Loucy (cell line): ENCODE measurements at regions not wholly inside any gene's neighbourhood (a gene's known extent, or its start where the extent isn't known, plus 50 kb on each side); places are given as distances from the start of the nearest gene placed in this dataset.

ENCODE experiments used
- H2AFZ ChIP-seq: fragments of 200-600 bp; sonication (generic); 2 replicates; pipeline ENCODE4 v1.6.0; 2016; ENCODE audit warnings: antibody characterized with exemption, mild to moderate bottlenecking, low read length, moderate library complexity
- H3F3A ChIP-seq: fragments of 200-600 bp; 2 replicates; pipeline ENCODE4 v1.6.0; 2016; ENCODE audit warnings: antibody characterized with exemption, low read depth, mild to moderate bottlenecking
- H3K27me3 ChIP-seq: fragments of 200-600 bp; sonication (generic); 2 replicates; pipeline ENCODE4 v1.6.1; 2014; ENCODE audit warnings: low read length, mild to moderate bottlenecking; ENCODE audit not compliant: insufficient read depth, poor library complexity, severe bottlenecking
- H3K36me3 ChIP-seq: fragments of 200-600 bp; sonication (generic); 2 replicates; pipeline ENCODE4 v1.6.1; 2016; ENCODE audit warnings: low read length; ENCODE audit not compliant: insufficient read depth
- H3K4me1 ChIP-seq: fragments of 200-600 bp; sonication (generic); 2 replicates; pipeline ENCODE4 v1.5.1; 2014; ENCODE audit warnings: low read length, mild to moderate bottlenecking; ENCODE audit not compliant: insufficient read depth, poor library complexity, severe bottlenecking
- H3K4me2 ChIP-seq: fragments of 200-600 bp; sonication (generic); 2 replicates; pipeline ENCODE4 v1.6.0; 2014; ENCODE audit warnings: antibody characterized with exemption, low read length, low read depth, mild to moderate bottlenecking; ENCODE audit not compliant: poor library complexity, severe bottlenecking
- H3K4me3 ChIP-seq: fragments of 200-600 bp; sonication (generic); 2 replicates; pipeline ENCODE4 v1.5.1; 2014; ENCODE audit warnings: low read length, mild to moderate bottlenecking, mixed read lengths; ENCODE audit not compliant: poor library complexity, severe bottlenecking
- H3K79me2 ChIP-seq: fragments of 200-600 bp; sonication (generic); 2 replicates; pipeline ENCODE4 v1.6.1; 2014; ENCODE audit warnings: low read length; ENCODE audit not compliant: insufficient read depth
- H3K9ac ChIP-seq: fragments of 200-600 bp; sonication (generic); 2 replicates; pipeline ENCODE4 v1.6.0; 2014; ENCODE audit warnings: mild to moderate bottlenecking, low read depth, low read length, moderate library complexity; ENCODE audit not compliant: poor library complexity, severe bottlenecking
- H3K9me2 ChIP-seq: fragments of 200-600 bp; sonication (generic); replicated peaks from 2 replicates; pipeline ENCODE4 v1.6.1; 2016; ENCODE audit warnings: low read depth, low read length, mixed read lengths
- H3K9me3 ChIP-seq: fragments of 200-600 bp; sonication (generic); 2 replicates; pipeline ENCODE4 v1.6.1; 2014; ENCODE audit warnings: mild to moderate bottlenecking, antibody characterized with exemption, low read length, low read depth; ENCODE audit not compliant: insufficient read depth
- H4K20me1 ChIP-seq: fragments of 200-600 bp; sonication (generic); 2 replicates; pipeline ENCODE4 v1.6.0; 2014; ENCODE audit warnings: antibody characterized with exemption, low read length, mild to moderate bottlenecking; ENCODE audit not compliant: insufficient read depth, poor library complexity, severe bottlenecking
- CTCF ChIP-seq: fragments of 200-600 bp; sonication (generic); conservative IDR thresholded peaks from 2 replicates; pipeline ENCODE4 v1.5.1; 2014; ENCODE audit warnings: mild to moderate bottlenecking, antibody characterized with exemption, low read length
- EZH2phosphoT487 ChIP-seq: fragments of 200-600 bp; IDR thresholded peaks from 2 replicates; pipeline ENCODE4 v1.6.1; 2018; ENCODE audit warnings: antibody characterized with exemption, mild to moderate bottlenecking, moderate library complexity, borderline replicate concordance

- H3K4me3 ChIP-seq: no peak overlapping the region
- H2AFZ ChIP-seq: no peak overlapping the region
- H3K9ac ChIP-seq: no peak overlapping the region
Measured at GRCh38 chrX:95721011-95721410, 963.6 kb upstream of the DIAPH2 start.

DNA sequence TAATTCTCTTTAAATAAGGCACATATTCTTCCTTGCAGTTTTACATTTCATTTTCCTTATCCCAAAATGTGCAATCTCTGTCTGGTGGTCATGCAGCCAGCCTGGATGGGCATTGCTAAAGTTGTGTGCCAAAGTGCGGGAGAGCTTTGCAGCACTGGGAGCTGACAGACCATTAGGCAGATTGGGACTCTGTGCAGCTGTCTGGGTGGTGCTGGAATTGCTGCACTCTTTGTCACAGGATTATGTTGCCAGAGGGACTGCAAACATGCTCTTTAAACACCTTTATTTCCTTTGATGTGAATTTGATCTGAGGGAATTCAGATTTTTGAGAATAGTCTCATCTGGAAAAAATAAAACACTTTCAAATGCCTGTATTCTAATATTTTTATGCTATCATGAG is 956.2 kb upstream of the DIAPH2 start:
- no peak for TF ChIP-seq CTCF
- no peak for TF ChIP-seq EZH2phosphoT487
- Histone ChIP-seq H2AFZ (no peak overlapping the region), H3K36me3 (no peaks in the 10 kb centered on the region), H3K9me2 (no peaks in the 10 kb centered on the region), H3K27me3 (no peaks in the 10 kb centered on the region), H3F3A (no peaks in the 10 kb centered on the region), H4K20me1 (no peaks in the 10 kb centered on the region), H3K9ac (no peak overlapping the region), H3K4me3 (no peak overlapping the region), H3K9me3 (no peaks in the 10 kb centered on the region), H3K79me2 (no peaks in the 10 kb centered on the region), H3K4me2 (no peak overlapping the region), H3K4me1 (no peaks in the 10 kb centered on the region)

More at GRCh38 chrX:95721011-95721410, 963.6 kb upstream of the DIAPH2 start:
- no peaks in the 10 kb centered on the region for H3K4me1 ChIP-seq
- no peaks in the 10 kb centered on the region for H3K27me3 ChIP-seq
- TF ChIP-seq CTCF (no peak), EZH2phosphoT487 (no peak)
- no peaks in the 10 kb centered on the region for H3K9me2 ChIP-seq
- no peaks in the 10 kb centered on the region for H3K79me2 ChIP-seq
- no peaks in the 10 kb centered on the region for H4K20me1 ChIP-seq
- H3K36me3 ChIP-seq: no peaks in the 10 kb centered on the region
- H3K4me2 ChIP-seq: no peak overlapping the region
- H3F3A ChIP-seq: no peaks in the 10 kb centered on the region
- H3K9me3 ChIP-seq: no peaks in the 10 kb centered on the region

- Histone ChIP-seq H3K9ac (no peak overlapping the region), H3K9me3 (no peaks in the 10 kb centered on the region), H3K9me2 (no peaks in the 10 kb centered on the region), H2AFZ (no peak overlapping the region), H3F3A (no peaks in the 10 kb centered on the region), H3K4me3 (no peak overlapping the region), H3K36me3 (no peaks in the 10 kb centered on the region), H4K20me1 (no peaks in the 10 kb centered on the region), H3K4me2 (no peak overlapping the region), H3K27me3 (no peaks in the 10 kb centered on the region), H3K4me1 (no peaks in the 10 kb centered on the region), H3K79me2 (no peaks in the 10 kb centered on the region)
- no peak for TF ChIP-seq CTCF
- TF ChIP-seq EZH2phosphoT487: no peak
Measured at GRCh38 chrX:95729401-95729800, 955.2 kb upstream of the DIAPH2 start.
